HG02588 (cell line): ENCODE measurements at regions not wholly inside any gene's neighbourhood (a gene's known extent, or its start where the extent isn't known, plus 50 kb on each side); places are given as distances from the start of the nearest gene placed in this dataset.
A peak's percentile ranks its signal among the peaks of the same experiment; 100 is the strongest.

Source experiments
- ATAC-seq: cut with Tn5 transposase; IDR thresholded peaks from one replicate; pipeline ENCODE4 v1.9.1; 2021; ENCODE audit warnings: mild to moderate bottlenecking, moderate library complexity; ENCODE audit not compliant: unreplicated experiment

DNA sequence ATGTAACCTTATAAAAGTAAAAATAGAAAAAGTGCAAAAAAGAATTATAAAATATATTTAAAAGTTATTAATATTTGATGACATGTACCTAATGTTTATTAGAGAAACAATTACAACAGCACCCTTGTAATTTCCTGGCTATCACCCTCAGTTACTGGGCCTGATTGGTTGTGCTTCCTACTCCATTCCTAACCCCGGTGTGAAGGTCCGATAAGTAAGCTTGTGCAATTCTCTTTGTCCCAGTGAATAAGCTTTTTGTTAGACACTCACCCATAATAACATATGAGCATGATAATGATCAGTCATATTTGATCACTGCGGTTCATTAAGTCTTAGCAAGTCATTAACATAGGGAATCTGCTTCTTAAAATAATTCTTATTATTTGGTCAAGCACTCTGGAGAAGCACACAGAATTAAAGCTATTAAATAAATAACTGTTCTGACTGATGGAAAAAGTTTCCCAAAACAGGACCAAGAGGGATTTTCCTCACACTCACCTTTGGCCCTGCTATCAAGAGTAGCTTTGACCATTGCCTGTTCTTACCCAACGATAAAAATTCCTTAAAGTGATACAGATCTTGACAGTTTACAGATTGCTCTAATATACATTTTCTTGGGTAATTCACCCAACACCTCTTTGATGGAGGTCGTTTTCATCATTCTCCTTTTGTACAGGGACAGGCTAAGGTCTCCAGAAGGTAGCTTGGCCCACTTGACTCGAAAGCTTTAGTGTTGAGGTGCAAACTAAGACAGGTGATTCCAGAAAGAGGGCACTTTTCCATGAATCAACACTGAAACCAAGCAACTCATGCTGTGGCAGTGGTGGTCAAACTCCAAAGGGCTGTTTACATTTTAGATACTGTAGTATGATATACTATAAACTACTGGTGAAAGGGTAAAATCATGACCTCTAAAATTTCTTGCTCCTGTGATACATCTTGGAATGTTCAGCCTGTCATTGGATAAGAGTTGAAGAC, 543.0 kb upstream of the KCNMB2 start:
- no peak for ATAC-seq

DNA sequence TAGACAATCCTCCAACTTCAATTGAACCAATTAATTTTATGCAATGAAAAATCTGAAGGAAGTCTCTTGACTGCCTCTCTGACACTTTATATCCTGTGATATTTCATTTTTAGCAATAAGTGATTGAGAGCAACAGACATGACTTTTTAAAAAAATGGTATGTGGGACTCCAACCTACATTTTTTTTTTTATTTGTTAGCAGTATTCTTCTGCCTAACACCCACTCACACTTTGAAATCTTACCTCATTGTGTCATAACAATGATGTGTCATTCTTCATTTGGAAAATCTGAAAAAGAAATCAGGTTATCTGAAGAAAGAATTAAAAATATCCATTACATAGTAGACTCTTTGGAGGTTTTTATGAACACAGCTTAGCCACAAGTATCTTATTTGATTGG, 541.3 kb upstream of the KCNMB2 start:
- no peak for ATAC-seq

DNA sequence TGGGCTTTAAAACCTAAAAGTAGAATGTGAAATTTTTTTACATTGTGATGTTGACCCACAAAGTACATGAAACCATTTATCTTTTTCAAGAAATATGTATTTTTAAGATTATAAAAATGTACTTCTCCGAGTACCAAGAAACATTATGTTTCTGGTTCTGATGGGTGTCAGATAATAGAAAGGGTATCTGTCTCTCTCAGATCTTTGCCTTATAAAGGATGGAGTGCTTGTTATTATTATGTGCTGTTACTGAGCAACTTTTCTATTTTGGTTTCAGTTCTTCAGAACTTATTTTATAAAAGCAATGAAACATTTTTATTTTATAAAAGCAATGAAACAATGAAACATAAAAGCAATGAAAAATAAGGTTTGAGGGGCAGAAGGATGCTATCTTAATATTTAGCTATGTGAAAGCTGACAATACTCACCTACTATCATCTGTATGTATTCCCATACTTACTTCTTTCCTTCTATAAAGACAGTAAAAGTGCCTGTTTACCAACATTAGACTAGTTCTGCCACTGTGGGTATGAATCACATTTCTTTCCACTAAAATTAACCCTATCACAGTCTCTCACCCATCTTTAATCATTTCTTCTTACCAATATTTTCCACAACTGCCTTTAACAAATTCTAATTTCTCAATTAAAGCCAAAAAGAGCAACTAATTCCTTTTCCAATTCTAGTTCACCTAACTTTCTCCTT, 540.7 kb upstream of the KCNMB2 start:
- no peak for ATAC-seq

DNA sequence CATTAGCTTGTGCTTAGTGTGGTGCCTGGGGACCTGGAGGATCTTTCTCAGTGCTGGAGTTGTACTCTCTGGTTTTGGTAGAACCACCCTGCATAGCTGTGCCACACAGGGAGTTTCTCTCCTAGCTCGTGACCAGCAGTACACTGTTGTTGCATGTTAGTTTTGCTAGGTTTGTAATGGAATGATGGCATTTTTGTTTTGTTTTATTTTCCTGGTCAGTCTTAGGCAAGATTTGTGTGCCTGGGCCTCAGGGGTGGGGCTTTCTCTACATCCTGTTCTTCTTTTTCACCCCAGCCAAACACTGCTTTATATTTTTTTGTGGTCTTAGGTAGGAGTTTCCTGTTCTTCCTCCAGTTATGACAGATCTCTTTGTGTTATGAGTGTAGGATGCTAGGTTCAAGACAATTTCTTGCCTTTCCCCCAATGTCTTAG, 534.5 kb upstream of the KCNMB2 start:
- peak; percentile 93 for ATAC-seq

DNA sequence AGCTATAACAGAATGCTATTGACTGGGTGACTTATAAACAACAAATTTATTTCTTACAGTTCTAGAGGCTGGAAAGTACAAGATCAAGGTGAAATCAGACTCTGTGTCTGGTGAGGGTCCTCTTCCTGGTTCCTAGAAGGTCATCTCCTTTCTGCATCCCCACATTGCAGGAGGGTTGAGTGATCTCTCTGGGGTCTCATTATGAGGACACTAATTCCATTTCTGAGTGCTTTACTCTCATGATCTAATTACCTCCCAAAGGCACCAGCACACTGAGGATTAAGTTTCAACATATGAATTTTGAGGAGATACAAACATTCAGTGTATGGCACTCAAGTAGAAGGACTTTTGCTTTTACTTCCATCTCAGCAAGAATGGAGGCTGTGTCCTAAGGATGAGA, 534.1 kb upstream of the KCNMB2 start:
- no peak for ATAC-seq

DNA sequence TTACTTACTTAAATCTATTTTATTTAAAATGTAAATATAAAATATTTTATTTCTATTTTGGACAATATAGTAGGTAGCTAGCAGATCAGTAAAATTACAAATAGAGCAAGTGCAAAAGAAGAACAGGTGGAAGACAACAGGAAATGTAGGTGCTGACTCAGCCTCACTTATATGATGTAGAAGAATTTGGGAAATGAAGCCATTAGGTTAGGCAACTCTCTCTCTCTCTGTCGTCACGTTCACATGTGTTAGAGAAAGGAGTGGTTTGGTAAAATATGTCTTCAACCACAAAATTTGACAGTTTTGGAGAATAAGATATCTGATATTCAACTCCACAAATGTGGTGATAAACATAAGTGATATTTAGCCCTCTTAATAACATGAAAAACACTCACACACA, 532.5 kb upstream of the KCNMB2 start:
- no peak for ATAC-seq

DNA sequence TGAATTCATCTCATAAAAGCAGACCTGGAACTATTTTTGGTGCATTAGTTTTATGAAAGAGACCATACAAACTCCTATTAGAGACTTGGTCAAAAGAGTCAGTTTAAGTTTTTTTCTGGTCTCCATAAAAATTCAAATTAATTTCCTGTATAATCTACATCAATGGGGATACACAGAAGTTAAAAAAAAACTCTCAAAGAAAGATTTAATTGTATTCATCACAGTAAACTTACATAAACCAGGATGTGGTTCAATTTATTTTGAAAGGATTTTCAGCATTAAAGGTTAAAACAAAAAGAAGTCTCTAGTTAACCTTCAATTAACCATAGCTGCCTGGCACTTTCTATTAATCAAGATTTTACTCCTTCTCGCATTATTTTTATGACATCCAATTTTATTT, 530.3 kb upstream of the KCNMB2 start:
- no peak for ATAC-seq

DNA sequence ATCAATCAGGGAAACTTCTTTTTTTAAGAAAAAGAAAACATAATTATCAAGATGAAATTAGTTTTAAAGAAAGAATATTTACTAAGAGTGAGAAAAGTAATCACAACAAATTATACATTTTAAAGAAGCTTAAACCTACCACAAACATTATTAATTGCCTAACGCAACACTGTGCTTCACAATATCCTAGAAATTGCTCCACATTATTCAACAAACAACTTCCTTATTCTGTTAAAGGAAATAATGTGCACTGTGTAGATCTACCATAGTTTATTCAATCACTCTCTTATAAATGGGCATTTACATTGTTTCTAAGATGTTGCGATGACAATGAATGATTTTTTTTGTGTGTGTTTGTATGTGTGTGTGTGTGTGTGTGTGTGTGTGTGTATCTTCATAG, 525.9 kb upstream of the KCNMB2 start:
- ATAC-seq: no peak

DNA sequence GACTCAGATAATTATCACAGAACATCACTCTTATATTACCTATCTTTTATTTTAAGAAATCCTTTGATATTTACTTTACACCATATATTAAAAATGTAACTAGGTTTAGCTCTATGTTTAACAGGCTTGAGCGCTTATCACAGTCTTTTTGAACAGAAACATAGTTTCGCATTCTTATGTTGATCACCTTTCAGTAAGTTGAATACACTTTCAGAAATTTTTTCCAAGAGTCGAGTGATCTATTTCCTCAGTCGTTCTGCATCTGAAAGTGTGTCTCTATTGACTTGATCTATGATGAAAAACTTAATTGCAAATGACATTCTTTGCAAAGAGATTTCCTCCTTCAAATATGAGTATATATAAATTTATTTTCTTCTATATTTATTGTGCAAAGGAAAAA, 516.6 kb upstream of the KCNMB2 start:
- no peak for ATAC-seq

DNA sequence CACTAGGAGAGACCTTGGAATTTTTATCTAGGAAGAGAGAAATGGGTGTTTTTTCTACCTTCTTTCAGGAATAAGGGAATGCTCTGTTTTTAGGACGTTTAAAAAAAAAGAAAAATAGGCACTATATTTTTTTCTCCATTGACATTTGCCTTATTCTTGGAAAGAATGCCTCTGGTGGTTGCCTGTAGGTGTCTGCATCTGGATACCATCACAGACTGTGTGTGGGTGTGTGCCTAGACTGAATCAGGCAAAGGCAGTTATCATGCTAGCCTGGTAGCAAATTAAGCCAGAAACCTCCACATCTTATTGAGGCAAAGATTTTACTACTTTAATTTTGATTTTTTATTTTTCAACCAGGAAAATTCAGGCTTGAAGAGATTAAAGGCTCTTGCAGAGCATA, 513.6 kb upstream of the KCNMB2 start:
- ATAC-seq: no peak

DNA sequence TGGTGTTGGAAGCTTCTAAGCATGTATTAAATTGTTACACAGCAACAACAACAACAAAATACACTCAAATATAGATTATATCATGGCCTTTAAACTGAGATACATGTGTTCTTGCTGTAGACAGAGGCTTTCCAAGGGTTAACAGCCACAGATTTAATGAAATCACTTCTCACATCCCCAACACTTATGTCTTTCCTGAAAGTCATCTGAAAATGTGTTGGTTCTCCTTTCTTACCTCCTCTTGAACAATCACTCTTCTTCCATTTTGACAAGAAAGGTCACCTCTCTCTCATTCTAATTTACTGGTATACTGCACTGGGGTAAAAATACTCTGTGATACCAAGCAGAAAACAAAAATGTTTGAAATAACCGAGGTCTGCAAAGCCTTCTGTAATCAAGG, 507.3 kb upstream of the KCNMB2 start:
- no peak for ATAC-seq

DNA sequence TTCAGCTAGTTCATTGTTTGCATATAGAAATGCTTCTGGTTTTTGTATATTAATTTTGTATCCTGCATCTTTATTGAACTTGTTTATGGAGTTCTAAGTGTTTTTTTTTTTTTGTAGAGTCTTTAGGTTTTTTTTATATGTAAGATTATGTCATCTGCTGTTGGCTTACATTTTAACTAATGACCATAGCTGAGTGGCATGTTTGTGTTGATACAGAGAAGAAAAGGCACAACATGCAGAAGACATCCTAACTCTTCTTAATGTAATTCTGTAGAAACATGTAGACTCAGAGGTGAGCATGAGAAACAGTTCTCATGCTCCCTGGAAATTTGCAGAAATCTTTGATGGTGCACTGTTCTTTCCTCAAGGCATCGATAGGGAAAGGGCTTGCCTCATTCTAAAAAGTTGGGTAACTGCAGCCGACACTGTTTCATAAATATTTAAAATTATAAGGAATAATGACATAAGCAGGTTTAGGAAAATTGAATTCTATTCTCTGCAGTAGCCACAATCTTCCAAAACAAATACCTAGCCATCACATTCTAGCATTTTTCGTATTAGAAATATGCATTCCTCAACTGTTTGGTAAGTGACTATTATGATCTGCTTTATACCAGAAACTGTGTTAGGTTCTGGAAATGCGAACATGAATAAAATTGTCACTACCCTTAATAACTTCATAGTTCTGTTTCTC, 499.6 kb upstream of the KCNMB2 start:
- no peak for ATAC-seq

DNA sequence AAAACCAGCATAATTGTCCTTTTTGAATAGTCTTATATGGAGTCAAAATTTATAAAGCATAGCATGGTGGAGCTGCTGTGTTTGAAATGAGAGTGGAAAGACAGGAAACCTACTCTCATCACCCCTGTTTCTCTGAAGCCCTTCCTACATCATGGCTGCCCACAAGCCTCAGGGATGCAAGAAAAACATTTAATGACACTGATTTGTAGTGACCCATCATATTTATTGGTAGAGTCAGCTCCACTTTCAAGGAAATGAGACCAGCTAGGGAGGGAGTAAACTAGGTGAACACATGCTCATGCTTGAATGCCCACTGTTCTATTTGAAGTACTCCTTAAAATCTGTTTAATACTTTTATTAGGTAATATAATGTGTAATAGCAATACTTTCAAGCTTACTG, 494.3 kb upstream of the KCNMB2 start:
- no peak for ATAC-seq

DNA sequence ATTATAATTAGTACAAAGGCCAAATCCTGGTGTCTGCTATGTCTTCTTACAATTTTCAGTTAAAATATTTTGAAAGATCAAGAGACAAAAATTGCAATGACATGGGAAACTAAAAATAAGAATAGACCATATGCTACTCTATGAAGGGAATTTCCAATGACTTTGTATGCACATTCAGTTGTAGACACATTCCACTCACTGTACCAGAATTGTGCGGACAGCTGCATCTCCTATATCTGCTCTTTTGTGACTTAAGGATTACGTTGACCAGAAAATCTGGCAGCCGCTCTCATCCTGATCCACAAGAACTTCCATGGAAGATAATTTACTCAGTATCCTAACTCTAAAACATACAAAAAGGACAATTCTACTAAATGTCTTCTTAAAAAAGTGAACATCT, 493.9 kb upstream of the KCNMB2 start:
- ATAC-seq: no peak

DNA sequence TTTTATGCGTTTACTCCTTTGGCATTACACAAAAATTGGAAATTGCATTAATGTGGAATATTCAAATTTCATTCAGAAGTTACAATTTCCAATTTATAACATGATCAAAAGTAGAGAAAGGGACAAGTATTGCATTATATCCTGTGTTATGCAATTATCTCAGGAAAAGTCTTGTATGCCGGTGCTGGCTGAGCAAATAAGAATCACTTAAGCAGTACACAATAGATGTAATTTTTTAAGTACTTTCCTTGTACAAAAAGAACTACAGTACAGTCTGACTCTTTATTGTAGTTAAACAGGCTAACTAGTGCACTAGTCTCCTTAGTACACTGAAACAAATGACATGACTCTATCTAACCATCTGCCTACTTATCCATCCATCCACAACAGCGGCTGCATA, 493.2 kb upstream of the KCNMB2 start:
- no peak for ATAC-seq

DNA sequence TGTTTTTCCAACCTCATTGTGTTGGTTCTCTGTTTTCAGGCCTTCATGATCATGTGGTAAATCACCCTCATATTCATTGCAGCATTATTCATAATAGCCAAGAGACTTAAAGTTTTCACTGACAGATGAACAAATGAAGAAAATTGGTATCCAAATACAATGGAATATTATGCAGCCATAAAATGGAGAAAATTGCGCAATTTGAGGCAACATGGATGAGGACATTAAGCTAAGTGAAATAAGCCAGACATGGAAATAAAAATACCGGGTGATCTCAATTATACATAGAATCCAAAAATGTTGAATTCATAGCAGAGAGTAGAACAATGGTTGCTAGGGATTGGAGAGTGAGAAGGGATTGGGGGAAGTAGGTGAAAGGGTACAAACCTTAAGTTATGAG, 491.9 kb upstream of the KCNMB2 start:
- no peak for ATAC-seq

DNA sequence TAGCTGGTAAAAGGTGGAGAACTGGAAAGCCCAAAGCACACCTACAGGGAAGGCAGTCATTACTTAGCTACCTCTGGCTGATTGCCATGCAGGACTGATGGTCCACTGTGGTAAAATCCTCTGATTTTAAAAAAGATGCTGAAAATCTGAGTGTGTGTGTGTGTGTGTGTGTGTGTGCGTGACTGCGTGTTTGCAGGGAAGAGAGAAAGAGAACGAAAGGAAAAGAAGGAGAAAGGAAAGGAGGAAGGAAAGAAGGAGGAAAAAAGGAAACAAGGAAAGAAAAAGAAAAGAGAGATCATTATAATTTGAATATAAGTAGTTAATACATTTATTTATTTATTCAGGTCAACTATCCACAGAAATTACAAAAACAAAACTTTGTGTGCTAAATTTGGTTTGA, 488.7 kb upstream of the KCNMB2 start:
- no peak for ATAC-seq

DNA sequence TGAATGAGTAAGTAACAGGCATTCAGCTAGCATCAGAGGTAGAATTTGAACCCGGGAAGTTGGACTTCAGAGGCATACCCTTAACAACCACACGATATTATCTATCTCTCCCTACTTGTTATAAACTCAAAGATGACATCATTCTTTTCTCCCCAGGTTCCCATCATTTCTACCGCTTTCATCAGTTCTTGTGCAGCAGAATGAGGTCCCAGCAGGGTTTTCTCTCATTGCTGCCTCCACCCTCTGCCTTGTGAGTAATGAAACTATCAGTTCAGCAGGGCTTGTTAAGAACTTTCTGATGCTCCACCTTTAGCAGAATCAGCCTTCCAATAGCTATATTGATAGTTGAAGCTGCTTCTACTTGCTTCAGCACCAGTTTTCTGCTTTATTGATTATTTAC, 487.5 kb upstream of the KCNMB2 start:
- no peak for ATAC-seq

DNA sequence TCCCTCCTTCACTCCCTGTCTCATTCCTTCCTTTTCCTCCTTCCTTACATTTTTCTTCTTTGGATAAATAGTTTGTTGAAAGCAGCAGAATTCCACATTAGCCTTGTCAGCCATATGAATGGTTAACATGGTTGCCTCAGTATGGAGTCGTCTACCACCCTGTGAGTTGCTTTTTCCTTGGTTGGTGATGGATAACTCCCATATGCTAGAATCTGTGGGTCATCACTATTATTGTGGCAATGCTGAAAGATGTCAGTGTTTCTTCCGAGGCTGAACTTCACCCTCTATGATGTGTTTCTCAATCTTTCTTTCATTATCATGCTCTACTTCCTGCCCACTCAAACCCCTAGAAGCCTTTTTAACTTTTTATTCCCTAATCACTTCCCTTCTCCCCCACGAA, 481.8 kb upstream of the KCNMB2 start:
- ATAC-seq: no peak

DNA sequence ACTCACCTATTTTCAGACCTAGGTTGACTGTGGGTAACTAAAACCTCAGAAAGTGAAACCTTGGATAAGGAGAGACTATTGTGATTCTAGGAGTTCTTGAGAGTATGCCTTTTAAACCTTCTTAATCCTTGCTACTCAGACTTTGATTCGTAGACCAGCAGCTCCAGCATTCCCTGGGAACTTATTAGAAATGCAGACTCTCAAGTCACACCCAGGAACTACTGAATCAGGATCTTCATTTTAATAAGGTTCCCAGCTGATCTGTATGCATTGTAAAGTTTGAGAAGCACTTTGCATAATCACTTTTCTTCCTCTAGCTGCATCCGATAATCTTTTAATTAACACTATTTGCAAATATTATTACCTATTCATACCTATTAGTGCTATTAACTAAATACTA, 480.3 kb upstream of the KCNMB2 start:
- ATAC-seq: no peak

DNA sequence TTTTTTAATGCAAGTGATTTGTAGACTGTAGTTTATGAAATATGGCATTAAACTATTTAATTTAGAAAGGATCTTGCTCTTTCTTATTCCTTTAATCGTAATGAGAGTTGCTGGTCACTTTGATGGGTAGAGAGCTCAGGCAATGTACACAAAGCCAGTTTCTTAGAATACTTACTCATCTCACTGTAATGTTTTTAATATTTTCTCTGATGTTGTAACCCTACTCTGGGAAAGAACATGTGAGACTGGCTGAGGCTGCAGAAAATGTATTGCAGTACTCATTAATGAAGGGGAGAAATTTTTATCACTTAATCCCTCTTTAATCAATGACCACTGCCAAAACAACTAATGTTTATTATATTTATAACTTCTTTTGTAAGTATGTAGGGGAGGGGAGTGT, 479.4 kb upstream of the KCNMB2 start:
- ATAC-seq: no peak

DNA sequence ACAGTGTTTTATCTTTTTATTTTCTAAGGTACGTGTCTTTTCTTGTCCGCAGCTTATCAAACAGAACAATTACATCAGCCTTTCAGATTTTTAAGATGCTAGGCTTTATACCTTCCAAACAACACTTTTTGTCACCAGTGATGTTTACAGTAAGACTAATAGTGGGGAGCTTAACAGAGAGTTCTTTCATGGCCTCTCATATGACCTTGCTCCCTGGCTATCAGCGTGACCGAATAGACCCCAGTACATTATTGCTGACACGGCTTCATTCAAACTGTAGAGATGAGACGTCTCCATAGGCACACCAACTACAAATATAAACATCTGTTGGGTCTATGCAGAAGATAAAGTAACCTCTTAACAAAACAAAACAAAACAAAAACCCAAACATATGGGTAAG, 477.6 kb upstream of the KCNMB2 start:
- ATAC-seq: no peak
